Activated naive CD4-positive, alpha-beta T cell treated with Interleukin-2 at 50 U/mL for 16 hours (primary cell): ENCODE measurements at regions not wholly inside any gene's neighbourhood (a gene's known extent, or its start where the extent isn't known, plus 50 kb on each side); places are given as distances from the start of the nearest gene placed in this dataset.
"Not testable (repeated sequence)": the region's sequence is repeated elsewhere in the genome, so short reads cannot be mapped to it uniquely, and the experiment has no call there.

Experiments
- DNase-seq: peaks from one replicate; pipeline ENCODE4 v3.0.0-alpha.2; 2020

DNA sequence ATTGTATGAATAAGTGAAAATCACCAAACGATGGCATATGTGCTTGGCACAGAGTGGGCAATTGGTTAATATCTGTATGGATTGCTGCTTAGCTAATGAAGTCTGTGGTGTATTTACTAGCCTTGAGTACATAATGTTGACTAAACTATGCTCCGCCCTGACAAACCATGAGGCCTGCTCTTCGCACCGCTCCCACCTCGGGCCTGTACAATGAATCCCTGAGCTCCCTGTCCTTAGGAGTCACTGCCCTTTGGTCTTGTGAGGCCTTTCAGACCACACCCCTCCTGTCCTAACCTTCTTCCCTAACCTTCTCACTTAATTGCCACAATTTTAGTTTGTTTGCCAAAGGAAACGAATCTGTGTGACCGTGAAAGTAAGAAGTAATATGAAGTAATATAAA lies 193.2 kb downstream of the POTED start:
- DNase-seq, result not testable (repeated sequence)
